Hematopoietic multipotent progenitor cell treated with erythropoietin and hydrocortisone succinate and interleukin-3 and kit ligand, for 4 days (in vitro differentiated cells): ENCODE measurements at regions not wholly inside any gene's neighbourhood (a gene's known extent, or its start where the extent isn't known, plus 50 kb on each side); places are given as distances from the start of the nearest gene placed in this dataset.
"Not testable (repeated sequence)": the region's sequence is repeated elsewhere in the genome, so short reads cannot be mapped to it uniquely, and the experiment has no call there.

Source experiments
- DNase-seq: peaks from one replicate; pipeline ENCODE4 v3.0.0-alpha.2; 2015

- no peak for DNase-seq
Measured at GRCh38 chr1:192418552-192419285, 101.9 kb downstream of the RGS21 start.

GRCh38 chr1:192430644-192431043, 113.9 kb downstream of the RGS21 start:
- DNase-seq = no peak

- no peak for DNase-seq
Measured at GRCh38 chr1:192435704-192436103, 118.9 kb downstream of the RGS21 start.

- no peak for DNase-seq
Measured at GRCh38 chr1:192436441-192437078, 119.8 kb downstream of the RGS21 start.

- no peak for DNase-seq
Measured at GRCh38 chr1:192438737-192439136, 121.9 kb downstream of the RGS21 start.

- no peak for DNase-seq
Measured at GRCh38 chr1:192439373-192440025, 122.7 kb downstream of the RGS21 start.

GRCh38 chr1:192441492-192441891, 124.7 kb downstream of the RGS21 start:
- DNase-seq = no peak

GRCh38 chr1:192442736-192443135, 125.9 kb downstream of the RGS21 start:
- DNase-seq = no peak

GRCh38 chr1:192443616-192444015, 126.8 kb downstream of the RGS21 start:
- no peak for DNase-seq

GRCh38 chr1:192445241-192445640, 128.4 kb downstream of the RGS21 start:
- DNase-seq = no peak

- DNase-seq = peak; percentile 73
Measured at GRCh38 chr1:192445839-192446489, 129.2 kb downstream of the RGS21 start.

GRCh38 chr1:192448026-192448578, 127.5 kb upstream of the RGS1 start:
- DNase-seq = no peak

- DNase-seq = no peak
Measured at GRCh38 chr1:192453360-192453992, 122.1 kb upstream of the RGS1 start.

GRCh38 chr1:192459467-192459866, 116.1 kb upstream of the RGS1 start:
- no peak for DNase-seq

- DNase-seq = no peak
Measured at GRCh38 chr1:192461684-192462083, 113.9 kb upstream of the RGS1 start.

GRCh38 chr1:192462616-192463015, 113.0 kb upstream of the RGS1 start:
- no peak for DNase-seq

GRCh38 chr1:192463661-192464060, 111.9 kb upstream of the RGS1 start:
- no peak for DNase-seq

GRCh38 chr1:192465221-192465620, 110.4 kb upstream of the RGS1 start:
- DNase-seq = not testable (repeated sequence)

GRCh38 chr1:192474080-192474683, 101.4 kb upstream of the RGS1 start:
- DNase-seq = peak; percentile 74

GRCh38 chr1:192475329-192475728, 100.2 kb upstream of the RGS1 start:
- DNase-seq = no peak

- DNase-seq = no peak
Measured at GRCh38 chr1:192475970-192476369, 99.6 kb upstream of the RGS1 start.

GRCh38 chr1:192476802-192477298, 98.7 kb upstream of the RGS1 start:
- DNase-seq = peak; percentile 44
